ENCODE measurements at regions not wholly inside any gene's neighbourhood (a gene's known extent, or its start where the extent isn't known, plus 50 kb on each side); places are given as distances from the start of the nearest gene placed in this dataset.
A peak's percentile ranks its signal among the peaks of the same experiment; 100 is the strongest.

GRCh38 chr6:124877468-124877867 is 84.8 kb upstream of the RNF217 start:
- DNase-seq, result no peak

- DNase-seq, result no peak
Observed at GRCh38 chr6:124879110-124879991, 82.9 kb upstream of the RNF217 start.

- no peak for DNase-seq
Observed at GRCh38 chr6:124879992-124880355, 82.3 kb upstream of the RNF217 start.

GRCh38 chr6:124881898-124882578 is 80.2 kb upstream of the RNF217 start:
- DNase-seq, result no peak

GRCh38 chr6:124882579-124883393 is 79.5 kb upstream of the RNF217 start:
- peak; percentile 66 for DNase-seq

- DNase-seq, result no peak
Observed at GRCh38 chr6:124885171-124885570, 77.1 kb upstream of the RNF217 start.

- DNase-seq, result no peak
Observed at GRCh38 chr6:124887872-124888580, 74.2 kb upstream of the RNF217 start.

- peak; percentile 72 for DNase-seq
Observed at GRCh38 chr6:124888581-124889371, 73.5 kb upstream of the RNF217 start.

- DNase-seq, result no peak
Observed at GRCh38 chr6:124901084-124901483, 61.2 kb upstream of the RNF217 start.

GRCh38 chr6:124903797-124904196 is 58.4 kb upstream of the RNF217 start:
- DNase-seq, result no peak

GRCh38 chr6:124907596-124907995 is 54.6 kb upstream of the RNF217 start:
- no peak for DNase-seq

Data from OCI-M1 (cell line).